ENCODE measurements at regions not wholly inside any gene's neighbourhood (a gene's known extent, or its start where the extent isn't known, plus 50 kb on each side); places are given as distances from the start of the nearest gene placed in this dataset.

- TF ChIP-seq, protein P1, sequence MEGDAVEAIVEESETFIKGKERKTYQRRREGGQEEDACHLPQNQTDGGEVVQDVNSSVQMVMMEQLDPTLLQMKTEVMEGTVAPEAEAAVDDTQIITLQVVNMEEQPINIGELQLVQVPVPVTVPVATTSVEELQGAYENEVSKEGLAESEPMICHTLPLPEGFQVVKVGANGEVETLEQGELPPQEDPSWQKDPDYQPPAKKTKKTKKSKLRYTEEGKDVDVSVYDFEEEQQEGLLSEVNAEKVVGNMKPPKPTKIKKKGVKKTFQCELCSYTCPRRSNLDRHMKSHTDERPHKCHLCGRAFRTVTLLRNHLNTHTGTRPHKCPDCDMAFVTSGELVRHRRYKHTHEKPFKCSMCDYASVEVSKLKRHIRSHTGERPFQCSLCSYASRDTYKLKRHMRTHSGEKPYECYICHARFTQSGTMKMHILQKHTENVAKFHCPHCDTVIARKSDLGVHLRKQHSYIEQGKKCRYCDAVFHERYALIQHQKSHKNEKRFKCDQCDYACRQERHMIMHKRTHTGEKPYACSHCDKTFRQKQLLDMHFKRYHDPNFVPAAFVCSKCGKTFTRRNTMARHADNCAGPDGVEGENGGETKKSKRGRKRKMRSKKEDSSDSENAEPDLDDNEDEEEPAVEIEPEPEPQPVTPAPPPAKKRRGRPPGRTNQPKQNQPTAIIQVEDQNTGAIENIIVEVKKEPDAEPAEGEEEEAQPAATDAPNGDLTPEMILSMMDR (conservative IDR thresholded peaks at IDR 0.05): no peak
- no peak for TF ChIP-seq ZFX (IDR thresholded peaks at IDR 0.05)
Measured at GRCh38 chr12:126608607-126609175, 1543.5 kb downstream of the AACS start.
